Effector memory CD8-positive, alpha-beta T cell (primary cell): ENCODE measurements at regions not wholly inside any gene's neighbourhood (a gene's known extent, or its start where the extent isn't known, plus 50 kb on each side); places are given as distances from the start of the nearest gene placed in this dataset.
"Not testable (repeated sequence)": the region's sequence is repeated elsewhere in the genome, so short reads cannot be mapped to it uniquely, and the experiment has no call there.

Experiments used
- ATAC-seq: fragments of 150-1000 bp; cut with Tn5 transposase; replicated peaks from 2 replicates; pipeline ENCODE4 v1.10.0; 2021; ENCODE audit warnings: mild to moderate bottlenecking, moderate library complexity
- DNase-seq, 3 experiments: peaks; one replicate each; pipeline ENCODE4 v3.0.0; 2021
- H3K27ac Mint-ChIP-seq, 2 donors: one replicate each; pipeline ENCODE4 v1.8.0; 2022; ENCODE audit warnings: mild to moderate bottlenecking in 2 of 2, mixed read lengths in 2 of 2, moderate library complexity in 2 of 2
- H3K27me3 Mint-ChIP-seq, 2 donors: one replicate each; pipeline ENCODE4 v1.8.0; 2022; ENCODE audit warnings: mixed read lengths in 2 of 2
- H3K36me3 Mint-ChIP-seq: one replicate; pipeline ENCODE4 v1.8.0; 2022; ENCODE audit warnings: mild to moderate bottlenecking, moderate library complexity, mixed read lengths; ENCODE audit not compliant: insufficient read depth
- H3K4me1 Mint-ChIP-seq, 2 donors: one replicate each; pipeline ENCODE4 v1.8.0; 2022; ENCODE audit warnings: low read depth in 2 of 2, mixed read lengths in 2 of 2
- H3K4me3 Mint-ChIP-seq, 2 donors: one replicate each; pipeline ENCODE4 v1.8.0; 2022; ENCODE audit warnings: mild to moderate bottlenecking in 2 of 2, mixed read lengths in 2 of 2, moderate library complexity in 2 of 2
- H3K9me3 Mint-ChIP-seq, 2 donors: one replicate each; pipeline ENCODE4 v1.8.0; 2022; ENCODE audit warnings: mixed read lengths in 2 of 2

GRCh38 chr6:145086197-145086596 is 649.1 kb downstream of the EPM2A start:
- H3K27me3 Mint-ChIP-seq: peaks cover 9 to 33% of the 10 kb centered on the region in 2 donors
- no peaks in the 10 kb centered on the region for H3K4me1 Mint-ChIP-seq
- H3K36me3 Mint-ChIP-seq: no peaks in the 10 kb centered on the region
- H3K9me3 Mint-ChIP-seq: no peaks in the 10 kb centered on the region
- H3K27ac Mint-ChIP-seq: no peak overlapping the region
- no peak for ATAC-seq
- DNase-seq: no peak
- no peak overlapping the region for H3K4me3 Mint-ChIP-seq

GRCh38 chr6:145087034-145087433 is 648.3 kb downstream of the EPM2A start:
- no peaks in the 10 kb centered on the region for H3K4me1 Mint-ChIP-seq
- H3K36me3 Mint-ChIP-seq: no peaks in the 10 kb centered on the region
- peaks cover 9 to 39% of the 10 kb centered on the region in 2 donors for H3K27me3 Mint-ChIP-seq
- no peak overlapping the region for H3K27ac Mint-ChIP-seq
- DNase-seq: no peak
- H3K9me3 Mint-ChIP-seq: no peaks in the 10 kb centered on the region
- no peak overlapping the region for H3K4me3 Mint-ChIP-seq
- no peak for ATAC-seq

- H3K4me3 Mint-ChIP-seq: no peak overlapping the region
- no peaks in the 10 kb centered on the region for H3K36me3 Mint-ChIP-seq
- H3K27me3 Mint-ChIP-seq: peaks cover 9 to 33% of the 10 kb centered on the region in 2 donors
- H3K4me1 Mint-ChIP-seq: no peaks in the 10 kb centered on the region
- DNase-seq (no peak), ATAC-seq (no peak)
- no peak overlapping the region for H3K27ac Mint-ChIP-seq
- H3K9me3 Mint-ChIP-seq: no peaks in the 10 kb centered on the region
These were observed 644.3 kb downstream of the EPM2A start for GRCh38 chr6:145090801-145091585.

- Mint-ChIP-seq H3K4me3 (no peak overlapping the region), H3K27ac (no peak overlapping the region), H3K4me1 (no peaks in the 10 kb centered on the region), H3K9me3 (no peaks in the 10 kb centered on the region), H3K36me3 (no peaks in the 10 kb centered on the region), H3K27me3 (peaks cover 9 to 28% of the 10 kb centered on the region in 2 donors)
- no peak for DNase-seq
- ATAC-seq: no peak
These were observed 643.7 kb downstream of the EPM2A start for GRCh38 chr6:145091586-145092142.

DNA sequence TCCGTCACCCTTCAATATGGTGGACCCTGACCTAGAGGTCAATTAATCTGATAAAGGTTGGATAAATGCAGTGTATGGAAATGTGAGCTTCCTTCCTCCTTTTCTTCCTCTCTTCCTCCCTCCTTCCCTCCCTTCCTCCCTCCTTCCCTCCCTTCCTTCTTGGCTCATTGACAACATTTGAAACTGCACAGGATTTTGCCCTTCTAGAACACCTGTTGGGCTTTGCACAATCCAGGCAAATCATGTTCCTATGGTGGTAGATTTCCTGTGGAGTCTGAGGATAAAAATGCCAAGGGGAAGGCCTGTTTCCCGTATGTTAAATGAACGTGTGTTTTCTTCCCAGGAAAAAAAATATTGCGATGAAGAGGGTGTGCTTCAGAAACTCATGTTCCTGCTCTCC is 642.8 kb downstream of the EPM2A start:
- Mint-ChIP-seq H3K27me3 (peaks cover 9 to 28% of the 10 kb centered on the region in 2 donors), H3K36me3 (no peaks in the 10 kb centered on the region), H3K4me3 (no peak overlapping the region), H3K4me1 (no peaks in the 10 kb centered on the region), H3K27ac (no peak overlapping the region), H3K9me3 (peaks cover under 1 to 2% of the 10 kb centered on the region in 2 donors)
- ATAC-seq (no peak), DNase-seq (no peak)

GRCh38 chr6:145093226-145093625 is 642.1 kb downstream of the EPM2A start:
- no peak overlapping the region for H3K4me3 Mint-ChIP-seq
- H3K4me1 Mint-ChIP-seq: no peaks in the 10 kb centered on the region
- no peak overlapping the region for H3K27ac Mint-ChIP-seq
- peaks cover 9 to 28% of the 10 kb centered on the region in 2 donors for H3K27me3 Mint-ChIP-seq
- ATAC-seq (no peak), DNase-seq (no peak)
- peaks cover 3 to 7% of the 10 kb centered on the region in 2 donors for H3K9me3 Mint-ChIP-seq
- H3K36me3 Mint-ChIP-seq: no peaks in the 10 kb centered on the region

DNA sequence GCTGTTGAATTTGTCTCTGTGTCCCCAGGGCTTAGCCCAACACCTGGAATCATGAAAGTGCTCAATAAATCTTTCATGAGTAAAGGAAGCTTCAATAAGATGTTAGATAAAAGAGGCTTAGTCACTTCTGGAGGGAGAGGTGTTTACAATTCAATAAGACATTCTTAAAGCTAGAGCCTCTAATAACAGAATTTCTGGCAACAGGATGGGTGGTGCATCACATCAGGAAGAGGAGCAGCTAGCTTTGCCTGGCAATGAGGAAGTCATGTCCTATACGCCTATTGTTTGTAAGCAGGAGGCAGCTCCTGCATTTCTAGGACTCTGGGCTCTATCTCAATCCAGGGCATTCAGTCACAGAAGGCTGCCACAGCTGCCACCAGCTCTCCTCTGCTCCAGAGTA is 638.5 kb downstream of the EPM2A start:
- peaks cover 0 to 9% of the 10 kb centered on the region in 2 donors for H3K27me3 Mint-ChIP-seq
- ATAC-seq: no peak
- no peaks in the 10 kb centered on the region for H3K36me3 Mint-ChIP-seq
- no peaks in the 10 kb centered on the region for H3K4me1 Mint-ChIP-seq
- H3K27ac Mint-ChIP-seq: no peak overlapping the region
- H3K4me3 Mint-ChIP-seq: no peak overlapping the region
- no peak for DNase-seq
- H3K9me3 Mint-ChIP-seq: peaks cover 7 to 8% of the 10 kb centered on the region in 2 donors

DNA sequence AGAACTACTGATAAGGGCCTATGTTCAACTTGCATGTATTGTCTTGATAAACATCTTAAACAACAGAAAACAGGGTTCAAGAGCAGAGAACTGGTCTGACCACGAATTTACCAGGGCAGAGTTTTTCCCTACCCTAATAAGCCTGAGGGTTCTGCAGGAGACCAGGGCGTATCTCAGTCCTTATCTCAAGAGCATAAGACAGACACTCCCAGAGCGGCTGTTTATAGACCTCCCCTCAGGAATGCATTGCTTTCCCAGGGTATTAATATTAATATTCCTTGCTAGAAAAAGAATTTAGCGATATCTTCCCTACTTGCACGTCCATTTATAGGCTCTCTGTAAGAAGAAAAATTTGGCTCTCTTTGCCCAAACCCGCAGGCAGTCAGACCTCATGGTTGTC is 637.2 kb downstream of the EPM2A start:
- not testable (repeated sequence) for H3K4me3 Mint-ChIP-seq, H3K27ac Mint-ChIP-seq, H3K4me1 Mint-ChIP-seq, H3K9me3 Mint-ChIP-seq, H3K27me3 Mint-ChIP-seq, H3K36me3 Mint-ChIP-seq, ATAC-seq, DNase-seq

- no peak for DNase-seq
- Mint-ChIP-seq H3K4me3 (no peak overlapping the region), H3K36me3 (no peaks in the 10 kb centered on the region), H3K27ac (no peak overlapping the region), H3K27me3 (no peaks in the 10 kb centered on the region), H3K4me1 (no peaks in the 10 kb centered on the region), H3K9me3 (peaks cover 7 to 8% of the 10 kb centered on the region in 2 donors)
- ATAC-seq: no peak
These were observed 635.6 kb downstream of the EPM2A start for GRCh38 chr6:145099713-145100112.

DNA sequence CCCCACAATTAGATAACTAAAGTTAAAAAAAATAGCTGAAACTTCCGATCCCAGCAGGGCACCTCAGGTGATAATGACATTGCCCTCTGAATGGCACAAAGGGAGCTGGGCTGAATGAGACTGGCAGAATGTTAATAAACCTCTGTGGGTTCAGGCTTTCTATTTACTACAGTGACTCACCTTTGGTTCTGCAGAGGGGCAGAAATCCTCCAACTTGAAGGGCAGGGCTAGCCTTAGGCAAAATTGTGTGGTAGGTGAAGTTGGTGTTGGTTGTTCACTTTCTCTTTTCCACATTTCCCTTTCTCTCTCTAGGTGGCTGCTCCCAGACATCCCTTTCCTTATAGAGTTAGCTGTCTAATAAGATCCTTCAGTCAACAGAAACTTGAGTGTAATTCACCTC is 625.2 kb downstream of the EPM2A start:
- DNase-seq (no peak), ATAC-seq (no peak)
- H3K36me3 Mint-ChIP-seq: no peaks in the 10 kb centered on the region
- no peaks in the 10 kb centered on the region for H3K4me1 Mint-ChIP-seq
- H3K4me3 Mint-ChIP-seq: no peak overlapping the region
- H3K27me3 Mint-ChIP-seq: peaks cover 27 to 32% of the 10 kb centered on the region in 2 donors
- no peaks in the 10 kb centered on the region for H3K9me3 Mint-ChIP-seq
- no peak overlapping the region for H3K27ac Mint-ChIP-seq

- not testable (repeated sequence) for H3K9me3 Mint-ChIP-seq, H3K27ac Mint-ChIP-seq, H3K4me1 Mint-ChIP-seq, H3K4me3 Mint-ChIP-seq, H3K36me3 Mint-ChIP-seq, DNase-seq, ATAC-seq
- peaks cover 27 to 31% of the 10 kb centered on the region in 2 donors for H3K27me3 Mint-ChIP-seq
These were observed 623.9 kb downstream of the EPM2A start for GRCh38 chr6:145111407-145111806.

DNA sequence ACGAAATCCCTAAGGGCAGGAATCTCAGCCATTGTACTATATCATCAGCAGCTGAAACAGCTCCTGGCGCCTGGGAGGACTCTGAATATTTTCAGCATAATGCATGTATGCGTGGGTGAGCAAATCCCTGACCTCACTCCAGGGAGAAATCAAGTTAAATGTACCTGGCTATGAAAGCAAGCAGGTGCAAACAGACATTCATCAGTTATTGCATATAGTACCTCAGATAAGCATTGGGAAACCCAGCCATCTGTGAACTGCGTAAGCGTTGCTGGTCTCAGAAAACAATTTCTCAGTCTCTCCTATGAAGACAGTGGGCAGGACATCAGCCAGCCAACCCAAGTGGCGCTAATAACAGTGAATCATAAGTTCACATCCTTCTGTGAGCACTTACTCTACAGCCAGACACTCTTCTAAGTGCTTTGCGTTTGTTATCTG is 622.6 kb downstream of the EPM2A start:
- Mint-ChIP-seq H3K27ac (no peak overlapping the region), H3K36me3 (no peaks in the 10 kb centered on the region), H3K4me1 (no peaks in the 10 kb centered on the region), H3K9me3 (no peaks in the 10 kb centered on the region), H3K4me3 (no peak overlapping the region), H3K27me3 (peaks cover 15 to 18% of the 10 kb centered on the region in 2 donors)
- ATAC-seq: no peak
- DNase-seq: no peak

GRCh38 chr6:145115638-145116037 is 619.7 kb downstream of the EPM2A start:
- H3K27me3 Mint-ChIP-seq: peaks cover 10 to 12% of the 10 kb centered on the region in 2 donors
- H3K36me3 Mint-ChIP-seq: no peaks in the 10 kb centered on the region
- DNase-seq: no peak
- no peak overlapping the region for H3K4me3 Mint-ChIP-seq
- no peaks in the 10 kb centered on the region for H3K9me3 Mint-ChIP-seq
- ATAC-seq: no peak
- H3K27ac Mint-ChIP-seq: no peak overlapping the region
- no peaks in the 10 kb centered on the region for H3K4me1 Mint-ChIP-seq

DNA sequence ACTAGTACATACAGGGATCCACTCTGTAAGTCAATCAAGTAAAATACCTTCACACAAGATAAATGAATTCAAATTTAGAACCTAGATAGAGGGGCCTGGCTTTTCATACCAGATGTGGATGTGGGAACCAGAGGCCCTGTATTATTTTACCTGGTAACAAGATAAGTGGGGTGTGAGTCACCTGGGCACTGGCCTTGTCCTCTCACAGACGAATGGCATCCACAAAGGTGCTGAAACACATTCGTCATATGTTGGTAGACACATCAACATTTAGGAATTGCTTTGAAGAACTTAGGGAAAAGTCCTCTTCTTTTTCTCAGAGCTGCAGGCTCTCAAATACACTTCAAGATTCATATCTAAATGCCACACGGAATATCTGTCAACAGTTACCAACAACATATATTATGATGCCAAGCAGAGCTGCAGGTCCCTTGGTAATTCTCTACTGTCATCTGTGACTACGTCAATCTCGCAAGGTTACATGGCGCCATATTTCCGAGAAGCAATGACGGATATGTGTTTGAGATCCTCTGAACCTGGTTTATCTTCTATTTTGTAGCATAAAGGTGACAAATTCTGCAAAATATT is 618.6 kb downstream of the EPM2A start:
- no peaks in the 10 kb centered on the region for H3K4me1 Mint-ChIP-seq
- H3K27ac Mint-ChIP-seq: no peak overlapping the region
- ATAC-seq (no peak), DNase-seq (no peak)
- no peak overlapping the region for H3K4me3 Mint-ChIP-seq
- peaks cover 10 to 12% of the 10 kb centered on the region in 2 donors for H3K27me3 Mint-ChIP-seq
- H3K36me3 Mint-ChIP-seq: no peaks in the 10 kb centered on the region
- no peaks in the 10 kb centered on the region for H3K9me3 Mint-ChIP-seq
